H9 (cell line): ENCODE measurements at regions not wholly inside any gene's neighbourhood (a gene's known extent, or its start where the extent isn't known, plus 50 kb on each side); places are given as distances from the start of the nearest gene placed in this dataset.

ENCODE experiments used
- DNase-seq: peaks from one replicate; pipeline ENCODE4 v3.0.0-alpha.2; 2017
- H2AFZ ChIP-seq: one replicate; pipeline ENCODE4 v1.6.1; 2013; ENCODE audit warnings: mild to moderate bottlenecking, low read length, control low read depth, moderate library complexity
- H2AK5ac ChIP-seq: 2 replicates; pipeline ENCODE4 v1.6.1; 2013; ENCODE audit warnings: low read length, control low read depth, mixed read lengths; ENCODE audit not compliant: insufficient read length
- H2BK120ac ChIP-seq: one replicate; pipeline ENCODE4 v1.6.1; 2013; ENCODE audit warnings: low read depth, mild to moderate bottlenecking, low read length, control low read depth, inconsistent platforms; ENCODE audit not compliant: poor library complexity, severe bottlenecking
- H2BK12ac ChIP-seq: 2 replicates; pipeline ENCODE4 v1.6.1; 2013; ENCODE audit warnings: low read length, control low read depth, mixed read lengths, low read depth; ENCODE audit not compliant: insufficient read length
- H2BK15ac ChIP-seq: 2 replicates; pipeline ENCODE4 v1.6.1; 2013; ENCODE audit warnings: low read depth, low read length, control low read depth
- H2BK20ac ChIP-seq: one replicate; pipeline ENCODE4 v1.6.1; 2013; ENCODE audit warnings: low read depth, mild to moderate bottlenecking, low read length, control low read depth, inconsistent platforms; ENCODE audit not compliant: poor library complexity, severe bottlenecking
- H2BK5ac ChIP-seq: 2 replicates; pipeline ENCODE4 v1.6.1; 2013; ENCODE audit warnings: low read length, control low read depth, mixed read lengths; ENCODE audit not compliant: insufficient read length
- H3K14ac ChIP-seq: 2 replicates; pipeline ENCODE4 v1.6.1; 2013; ENCODE audit warnings: low read length, control low read depth; ENCODE audit not compliant: insufficient read depth
- H3K18ac ChIP-seq: 2 replicates; pipeline ENCODE4 v1.6.1; 2013; ENCODE audit warnings: low read depth, mild to moderate bottlenecking, mixed read lengths, low read length, control low read depth; ENCODE audit not compliant: insufficient read length
- H3K23ac ChIP-seq: 2 replicates; pipeline ENCODE4 v1.6.1; 2013; ENCODE audit warnings: low read length, control low read depth, mixed read lengths, low read depth; ENCODE audit not compliant: insufficient read length
- H3K23me2 ChIP-seq: 2 replicates; pipeline ENCODE4 v1.6.1; 2013; ENCODE audit warnings: low read depth, mild to moderate bottlenecking, mixed read lengths, low read length, control low read depth; ENCODE audit not compliant: insufficient read length, poor library complexity, severe bottlenecking
- H3K27ac ChIP-seq: 2 replicates; pipeline ENCODE4 v1.5.1; 2013; ENCODE audit warnings: low read length, control low read depth, mixed read lengths, low read depth; ENCODE audit not compliant: insufficient read length
- H3K27me3 ChIP-seq: 2 replicates; pipeline ENCODE4 v1.6.1; 2013; ENCODE audit warnings: low read length, control low read depth, inconsistent platforms; ENCODE audit not compliant: insufficient read depth
- H3K4ac ChIP-seq: 2 replicates; pipeline ENCODE4 v1.6.1; 2013; ENCODE audit warnings: low read depth, mild to moderate bottlenecking, control low read depth, inconsistent platforms, low read length, moderate library complexity
- H3K4me1 ChIP-seq: 2 replicates; pipeline ENCODE4 v1.6.1; 2013; ENCODE audit warnings: low read length, control low read depth, inconsistent platforms; ENCODE audit not compliant: insufficient read depth
- H3K4me2 ChIP-seq: 2 replicates; pipeline ENCODE4 v1.6.1; 2013; ENCODE audit warnings: low read length, control low read depth, mixed read lengths; ENCODE audit not compliant: insufficient read length, insufficient read depth
- H3K56ac ChIP-seq: 2 replicates; pipeline ENCODE4 v1.6.1; 2013; ENCODE audit warnings: low read depth, mild to moderate bottlenecking, mixed read lengths, low read length, control low read depth; ENCODE audit not compliant: insufficient read length
- H3K79me1 ChIP-seq: 2 replicates; pipeline ENCODE4 v1.6.1; 2013; ENCODE audit warnings: low read depth, mild to moderate bottlenecking, moderate library complexity, low read length, control low read depth, inconsistent platforms; ENCODE audit not compliant: insufficient read depth, poor library complexity, severe bottlenecking
- H3K79me2 ChIP-seq: 2 replicates; pipeline ENCODE4 v1.6.1; 2013; ENCODE audit warnings: low read length, control low read depth, inconsistent platforms; ENCODE audit not compliant: insufficient read depth
- H3K9ac ChIP-seq: 2 replicates; pipeline ENCODE4 v1.6.1; 2013; ENCODE audit warnings: low read length, control low read depth, mixed read lengths; ENCODE audit not compliant: insufficient read length; ENCODE audit errors: extremely low read depth
- H3K9me3 ChIP-seq: one replicate; pipeline ENCODE4 v1.6.1; 2013; ENCODE audit warnings: low read depth, low read length, inconsistent platforms; ENCODE audit not compliant: control insufficient read depth
- H3T11ph ChIP-seq: one replicate; pipeline ENCODE4 v1.6.1; 2013; ENCODE audit warnings: mild to moderate bottlenecking, low read length, control low read depth, inconsistent platforms
- H4K20me1 ChIP-seq: one replicate; pipeline ENCODE4 v1.6.1; 2013; ENCODE audit not compliant: control insufficient read depth, insufficient read length, insufficient read depth
- H4K5ac ChIP-seq: 2 replicates; pipeline ENCODE4 v1.6.1; 2013; ENCODE audit warnings: low read depth, mild to moderate bottlenecking, mixed read lengths, low read length, control low read depth; ENCODE audit not compliant: insufficient read length
- H4K8ac ChIP-seq: replicated peaks from 2 replicates; pipeline ENCODE4 v1.6.1; 2013; ENCODE audit warnings: low read length, control low read depth, mixed read lengths, low read depth; ENCODE audit not compliant: insufficient read length
- H4K91ac ChIP-seq: 2 replicates; pipeline ENCODE4 v1.6.1; 2013; ENCODE audit warnings: low read depth, mild to moderate bottlenecking, moderate library complexity, mixed read lengths, low read length, control low read depth; ENCODE audit not compliant: insufficient read length
- H3K27ac Mint-ChIP-seq, 3 experiments: 2 replicates in 2 of 3; 3 replicates in 1 of 3; pipeline ENCODE4 v1.8.0; 2020 to 2021; ENCODE audit warnings: mixed read lengths in 3 of 3, mild to moderate bottlenecking in 1 of 3, moderate library complexity in 1 of 3
- H3K27me3 Mint-ChIP-seq: 2 replicates; pipeline ENCODE4 v1.8.0; 2021; ENCODE audit warnings: low read depth, mild to moderate bottlenecking, moderate library complexity, mixed read lengths
- H3K36me3 Mint-ChIP-seq, 3 experiments: 2 replicates in 2 of 3; 3 replicates in 1 of 3; pipeline ENCODE4 v1.8.0; 2020 to 2021; ENCODE audit warnings: low read depth in 3 of 3, mixed read lengths in 3 of 3; ENCODE audit not compliant: insufficient read depth in 1 of 3
- H3K4me1 Mint-ChIP-seq, 2 experiments: 2 replicates each; pipeline ENCODE4 v1.8.0; 2020; ENCODE audit warnings: mixed read lengths in 2 of 2
- H3K4me3 Mint-ChIP-seq, 2 experiments: 2 replicates in 1 of 2; 3 replicates in 1 of 2; pipeline ENCODE4 v1.8.0; 2020 to 2021; ENCODE audit warnings: mild to moderate bottlenecking in 2 of 2, mixed read lengths in 2 of 2, moderate library complexity in 1 of 2
- H3K9me3 Mint-ChIP-seq, 2 experiments: 2 replicates in 1 of 2; 3 replicates in 1 of 2; pipeline ENCODE4 v1.8.0; 2020; ENCODE audit warnings: mild to moderate bottlenecking in 2 of 2, mixed read lengths in 2 of 2, moderate library complexity in 1 of 2
- CTCF ChIP-seq: fragments of 200-600 bp; sonication (generic); conservative IDR thresholded peaks from 3 replicates; pipeline ENCODE4 v1.8.0; 2021; ENCODE audit warnings: antibody characterized with exemption, mild to moderate bottlenecking
- WGBS: extraction: QIAGEN DNeasy Blood & Tissue Kit; methylation state at CpG from one replicate; pipeline ENCODE4 v1.1.7; 2013; ENCODE audit warnings: missing lambda C conversion rate, low lambda C conversion rate, mixed read lengths; ENCODE audit not compliant: insufficient read length; ENCODE audit errors: extremely low coverage; 5-methylcytosine and 5-hydroxymethylcytosine counted together

GRCh38 chr3:118536764-118537163 is 497.9 kb downstream of the IGSF11 start:
- H3K9ac ChIP-seq = no peak overlapping the region
- no peak overlapping the region for H2BK12ac ChIP-seq
- no peaks in the 10 kb centered on the region for H3K23me2 ChIP-seq
- H3K56ac ChIP-seq = no peak overlapping the region
- no peak overlapping the region for H3K4ac ChIP-seq
- Mint-ChIP-seq H3K36me3 (peaks cover 0 to 4% (median 0%) of the 10 kb centered on the region in 3 experiments; a peak in 2 of 7 replicates), H3K27me3 (no peaks in the 10 kb centered on the region), H3K27ac (no peak overlapping the region), H3K4me1 (peaks cover 0 to 2% of the 10 kb centered on the region in 2 experiments; a peak in 1 of 4 replicates), H3K4me3 (no peak overlapping the region), H3K9me3 (peaks cover 0 to 3% of the 10 kb centered on the region in 2 experiments; a peak in 1 of 5 replicates)
- H3T11ph ChIP-seq = no peak overlapping the region
- no peaks in the 10 kb centered on the region for H3K9me3 ChIP-seq
- H3K27me3 ChIP-seq = no peaks in the 10 kb centered on the region
- no peak overlapping the region for H3K27ac ChIP-seq
- no peak overlapping the region for H2BK120ac ChIP-seq
- H3K18ac ChIP-seq = no peak overlapping the region
- no peak overlapping the region for H3K23ac ChIP-seq
- DNase-seq = no peak
- H3K14ac ChIP-seq = no peak overlapping the region
- H3K79me1 ChIP-seq = no peaks in the 10 kb centered on the region
- H2AFZ ChIP-seq = no peak overlapping the region
- no peaks in the 10 kb centered on the region for H3K4me1 ChIP-seq
- H2AK5ac ChIP-seq = no peak overlapping the region
- H2BK20ac ChIP-seq = no peak overlapping the region
- no peaks in the 10 kb centered on the region for H4K20me1 ChIP-seq
- no CpG with 5 or more reads among the region's 3 CpGs for WGBS
- no peak for TF ChIP-seq CTCF
- no peak overlapping the region for H4K5ac ChIP-seq
- no peak overlapping the region for H4K8ac ChIP-seq
- no peak overlapping the region for H2BK15ac ChIP-seq
- no peak overlapping the region for H3K4me2 ChIP-seq
- no peaks in the 10 kb centered on the region for H3K79me2 ChIP-seq
- no peak overlapping the region for H2BK5ac ChIP-seq
- no peak overlapping the region for H4K91ac ChIP-seq
